ENCODE measurements at regions not wholly inside any gene's neighbourhood (a gene's known extent, or its start where the extent isn't known, plus 50 kb on each side); places are given as distances from the start of the nearest gene placed in this dataset.

- no peaks in the 10 kb centered on the region for H4K20me1 ChIP-seq (ENCODE audit: insufficient read depth, low read length)
- FAIRE-seq (no peak), DNase-seq (ENCODE audit: low spot score) (no peak), ATAC-seq (no peak)
- H3K9ac ChIP-seq (ENCODE audit: insufficient read depth, low read depth, low read length) = no peak overlapping the region
- in situ Hi-C loops (cut with HindIII; ENCODE audit: extremely low pct_ligation_motif_present, low pct_unique_long_range_greater_than_20kb) = no loop called here
- H3K4me2 ChIP-seq (ENCODE audit: low read depth, low read length) = no peak overlapping the region
- H3K4me3 ChIP-seq (replicated peaks in 1 of 3; ENCODE audit: insufficient read depth in 1 of 3, low read depth in 2 of 3, low read length in 3 of 3) = no peak overlapping the region
- ChIA-PET CTCF (ENCODE audit: low intra/inter-chr PET ratio, low total read pairs) (no interaction called here), POLR2A (no interaction called here)
- no peak overlapping the region for H3K27ac ChIP-seq (ENCODE audit: extremely low read length, insufficient read depth, low read length)
- no peaks in the 10 kb centered on the region for H3K9me3 ChIP-seq (ENCODE audit: low read length)
- H3K27me3 ChIP-seq (ENCODE audit: control insufficient read depth in 1 of 2, insufficient read depth in 2 of 2, low read length in 2 of 2) = no peaks in the 10 kb centered on the region
- 81% methylated on average over 16 of the region's 39 CpGs for WGBS (ENCODE audit: low lambda C conversion rate)
- no peaks in the 10 kb centered on the region for H3K4me1 ChIP-seq (ENCODE audit: insufficient read depth, low read length)
- intact Hi-C loops (cut with micrococcal nuclease; ENCODE audit: unreplicated experiment) = no loop called here
- no peak overlapping the region for H2AFZ ChIP-seq (ENCODE audit: low read length)
- H3K36me3 ChIP-seq (replicated peaks in 1 of 2; ENCODE audit: control insufficient read depth in 1 of 2, insufficient read depth in 2 of 2, low read length in 2 of 2) = no peaks in the 10 kb centered on the region
- no TSS peak for BruUV-seq (replicated peaks)
- H3K79me2 ChIP-seq (ENCODE audit: insufficient read depth, low read length) = no peaks in the 10 kb centered on the region
- TF ChIP-seq, protein P1, sequence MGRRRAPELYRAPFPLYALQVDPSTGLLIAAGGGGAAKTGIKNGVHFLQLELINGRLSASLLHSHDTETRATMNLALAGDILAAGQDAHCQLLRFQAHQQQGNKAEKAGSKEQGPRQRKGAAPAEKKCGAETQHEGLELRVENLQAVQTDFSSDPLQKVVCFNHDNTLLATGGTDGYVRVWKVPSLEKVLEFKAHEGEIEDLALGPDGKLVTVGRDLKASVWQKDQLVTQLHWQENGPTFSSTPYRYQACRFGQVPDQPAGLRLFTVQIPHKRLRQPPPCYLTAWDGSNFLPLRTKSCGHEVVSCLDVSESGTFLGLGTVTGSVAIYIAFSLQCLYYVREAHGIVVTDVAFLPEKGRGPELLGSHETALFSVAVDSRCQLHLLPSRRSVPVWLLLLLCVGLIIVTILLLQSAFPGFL (CRISPR knock-in tag; IDR thresholded peaks at IDR 0.05) = no peak
- TF ChIP-seq JUN (CRISPR knock-in tag; IDR thresholded peaks at IDR 0.05) (no peak), ZNF605 (CRISPR knock-in tag; IDR thresholded peaks at IDR 0.05) (no peak), ZNF407 (CRISPR knock-in tag; IDR thresholded peaks at IDR 0.05; ENCODE audit: not compliant biosample characterization) (no peak), ZNF570 (CRISPR knock-in tag; IDR thresholded peaks at IDR 0.05; ENCODE audit: borderline replicate concordance) (no peak), SRSF1 (optimal IDR thresholded peaks at IDR 0.05; ENCODE audit: low read depth, low read length) (no peak), ZKSCAN1 (IDR thresholded peaks at IDR 0.05; ENCODE audit: low read length) (no peak), ZNF891 (CRISPR knock-in tag; IDR thresholded peaks at IDR 0.05) (no peak), TAF1 (CRISPR knock-in tag; IDR thresholded peaks at IDR 0.05) (no peak), ZNF512B (CRISPR knock-in tag; IDR thresholded peaks at IDR 0.05; ENCODE audit: borderline replicate concordance) (no peak)
Observed at GRCh38 chr1:191151321-191151807, 673.7 kb upstream of the BRINP3 start.

Data from HepG2 (cell line).